ENCODE measurements at regions not wholly inside any gene's neighbourhood (a gene's known extent, or its start where the extent isn't known, plus 50 kb on each side); places are given as distances from the start of the nearest gene placed in this dataset.

DNA sequence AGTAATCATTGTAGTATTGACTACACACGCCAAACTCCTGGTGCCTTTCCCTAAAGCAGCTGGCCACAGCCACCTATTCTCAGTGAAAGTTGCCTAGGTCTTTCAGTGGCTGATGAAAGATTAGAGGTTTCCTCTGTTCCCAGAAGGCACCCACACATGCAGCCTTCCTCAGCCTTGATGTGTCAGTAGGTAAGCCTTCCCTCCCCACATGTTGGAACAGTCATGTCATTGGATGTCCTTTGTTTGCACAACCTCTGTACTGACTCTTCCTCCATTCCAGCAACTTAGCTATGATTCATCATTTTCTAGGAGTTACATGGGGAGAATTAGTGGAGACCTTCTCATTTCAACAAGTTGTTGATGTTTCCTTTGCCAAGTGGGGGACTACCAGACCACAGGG, 630.8 kb upstream of the SLC39A10 start:
- Mint-ChIP-seq H3K27me3 (ENCODE audit: low read depth, unreplicated experiment) (no peaks in the 10 kb centered on the region), H3K27ac (ENCODE audit: unreplicated experiment) (no peak overlapping the region), H3K36me3 (ENCODE audit: low read depth, unreplicated experiment) (no peaks in the 10 kb centered on the region), H3K4me1 (ENCODE audit: low read depth, unreplicated experiment) (peaks cover 10% of the 10 kb centered on the region), H3K4me3 (ENCODE audit: unreplicated experiment) (no peak overlapping the region), H3K9me3 (ENCODE audit: unreplicated experiment) (no peaks in the 10 kb centered on the region)
- no peak for TF ChIP-seq EZH2 (IDR thresholded peaks at IDR 0.05; ENCODE audit: insufficient read depth, low read length)
- TF ChIP-seq CTCF (IDR thresholded peaks at IDR 0.05; ENCODE audit: insufficient read depth, low read depth, low read length) = no peak
- Histone ChIP-seq H3K9ac (ENCODE audit: low read length) (no peak overlapping the region), H3K79me2 (ENCODE audit: insufficient read depth, low read length) (no peaks in the 10 kb centered on the region), H2AFZ (ENCODE audit: low read depth, low read length) (peak overlapping the region; percentile 1), H3K4me1 (ENCODE audit: insufficient read depth, low read length) (peaks cover 3% of the 10 kb centered on the region), H3K36me3 (ENCODE audit: insufficient read depth, low read length) (no peaks in the 10 kb centered on the region), H4K20me1 (ENCODE audit: insufficient read depth, low read length) (no peaks in the 10 kb centered on the region), H3K9me3 (ENCODE audit: insufficient read depth, low read depth, low read length) (no peaks in the 10 kb centered on the region), H3K4me3 (ENCODE audit: insufficient read depth, low read depth, low read length) (no peak overlapping the region), H3K27me3 (ENCODE audit: insufficient read depth, low read length) (no peaks in the 10 kb centered on the region), H3K27ac (ENCODE audit: low read depth, low read length) (no peak overlapping the region), H3K4me2 (ENCODE audit: low read length) (peak overlapping the region; percentile 23)
- DNase-seq (ENCODE audit: low read depth) (peak; percentile 31), FAIRE-seq (no peak)

- Histone ChIP-seq H3K27me3 (ENCODE audit: insufficient read depth, low read length) (no peaks in the 10 kb centered on the region), H3K9me3 (ENCODE audit: insufficient read depth, low read depth, low read length) (no peaks in the 10 kb centered on the region), H3K36me3 (ENCODE audit: insufficient read depth, low read length) (no peaks in the 10 kb centered on the region), H3K4me1 (ENCODE audit: insufficient read depth, low read length) (peaks cover 3% of the 10 kb centered on the region), H3K4me3 (ENCODE audit: insufficient read depth, low read depth, low read length) (no peak overlapping the region), H3K4me2 (ENCODE audit: low read length) (no peak overlapping the region), H3K9ac (ENCODE audit: low read length) (no peak overlapping the region), H4K20me1 (ENCODE audit: insufficient read depth, low read length) (no peaks in the 10 kb centered on the region), H2AFZ (ENCODE audit: low read depth, low read length) (no peak overlapping the region), H3K79me2 (ENCODE audit: insufficient read depth, low read length) (no peaks in the 10 kb centered on the region), H3K27ac (ENCODE audit: low read depth, low read length) (no peak overlapping the region)
- Mint-ChIP-seq H3K27ac (ENCODE audit: unreplicated experiment) (no peak overlapping the region), H3K27me3 (ENCODE audit: low read depth, unreplicated experiment) (no peaks in the 10 kb centered on the region), H3K4me1 (ENCODE audit: low read depth, unreplicated experiment) (peaks cover 10% of the 10 kb centered on the region), H3K36me3 (ENCODE audit: low read depth, unreplicated experiment) (no peaks in the 10 kb centered on the region), H3K9me3 (ENCODE audit: unreplicated experiment) (no peaks in the 10 kb centered on the region), H3K4me3 (ENCODE audit: unreplicated experiment) (no peak overlapping the region)
- FAIRE-seq (no peak), DNase-seq (ENCODE audit: low read depth) (no peak)
- TF ChIP-seq CTCF (IDR thresholded peaks at IDR 0.05; ENCODE audit: insufficient read depth, low read depth, low read length) (no peak), EZH2 (IDR thresholded peaks at IDR 0.05; ENCODE audit: insufficient read depth, low read length) (no peak)
These were observed 634.6 kb upstream of the SLC39A10 start for GRCh38 chr2:195022508-195022830.

DNA sequence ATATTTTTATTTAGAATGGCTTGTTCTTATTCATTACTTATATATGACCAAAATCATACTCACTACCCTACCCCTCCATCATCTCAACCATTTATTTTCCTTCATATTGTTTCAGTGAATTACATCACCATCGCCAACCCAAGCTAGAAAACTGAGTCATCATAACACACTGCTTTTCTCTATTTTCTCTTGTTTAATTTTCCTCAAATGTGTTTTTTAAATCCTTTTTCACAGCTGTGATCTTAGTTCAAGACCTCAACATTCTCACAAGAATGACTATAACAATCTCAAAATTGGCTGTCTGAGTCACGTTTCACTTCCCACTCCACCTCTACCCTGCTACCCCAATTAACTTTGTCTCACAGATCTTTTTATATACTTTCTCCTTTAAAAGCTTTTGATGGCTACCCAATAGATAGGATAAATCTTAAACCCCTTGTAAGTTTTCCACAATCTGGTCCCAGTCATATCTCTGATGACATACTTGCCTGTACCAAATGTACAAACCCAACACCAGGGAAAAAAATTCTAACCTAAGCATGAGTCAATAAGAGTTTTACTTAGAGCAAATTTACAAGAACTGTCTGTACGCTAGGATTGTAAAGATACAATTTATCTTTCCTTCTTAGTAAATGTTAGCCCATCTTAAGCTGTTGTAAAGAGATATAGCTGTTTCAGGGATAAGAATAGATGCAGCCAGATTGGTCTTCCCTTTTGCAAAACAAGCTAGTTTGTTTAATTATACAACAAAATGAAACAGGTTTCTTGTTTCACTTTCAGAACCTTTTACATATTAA, 635.1 kb upstream of the SLC39A10 start:
- Histone ChIP-seq H3K36me3 (ENCODE audit: insufficient read depth, low read length) (no peaks in the 10 kb centered on the region), H4K20me1 (ENCODE audit: insufficient read depth, low read length) (no peaks in the 10 kb centered on the region), H3K27ac (ENCODE audit: low read depth, low read length) (no peak overlapping the region), H3K4me1 (ENCODE audit: insufficient read depth, low read length) (peaks cover 3% of the 10 kb centered on the region), H3K79me2 (ENCODE audit: insufficient read depth, low read length) (no peaks in the 10 kb centered on the region), H3K9me3 (ENCODE audit: insufficient read depth, low read depth, low read length) (no peaks in the 10 kb centered on the region), H3K27me3 (ENCODE audit: insufficient read depth, low read length) (no peaks in the 10 kb centered on the region), H2AFZ (ENCODE audit: low read depth, low read length) (no peak overlapping the region), H3K4me2 (ENCODE audit: low read length) (no peak overlapping the region), H3K4me3 (ENCODE audit: insufficient read depth, low read depth, low read length) (no peak overlapping the region), H3K9ac (ENCODE audit: low read length) (no peak overlapping the region)
- Mint-ChIP-seq H3K9me3 (ENCODE audit: unreplicated experiment) (no peaks in the 10 kb centered on the region), H3K27me3 (ENCODE audit: low read depth, unreplicated experiment) (no peaks in the 10 kb centered on the region), H3K36me3 (ENCODE audit: low read depth, unreplicated experiment) (no peaks in the 10 kb centered on the region), H3K4me3 (ENCODE audit: unreplicated experiment) (no peak overlapping the region), H3K4me1 (ENCODE audit: low read depth, unreplicated experiment) (peaks cover 10% of the 10 kb centered on the region), H3K27ac (ENCODE audit: unreplicated experiment) (peak overlapping the region; percentile 75)
- peak; percentile 13 for DNase-seq (ENCODE audit: low read depth)
- TF ChIP-seq CTCF (IDR thresholded peaks at IDR 0.05; ENCODE audit: insufficient read depth, low read depth, low read length) = no peak
- TF ChIP-seq EZH2 (IDR thresholded peaks at IDR 0.05; ENCODE audit: insufficient read depth, low read length) = no peak
- FAIRE-seq = no peak
